Upper lobe of left lung (tissue), 6 donors: ENCODE measurements at regions not wholly inside any gene's neighbourhood (a gene's known extent, or its start where the extent isn't known, plus 50 kb on each side); places are given as distances from the start of the nearest gene placed in this dataset.

Experiments
- ATAC-seq, 2 donors: fragments of 200-7000 bp; cut with Tn5 transposase; one replicate each; pipeline ENCODE4 v1.9.1; 2022; ENCODE audit warnings: mild to moderate bottlenecking in 2 of 2, moderate library complexity in 2 of 2; ENCODE audit not compliant: low FRiP score in 2 of 2
- DNase-seq, 2 donors: peaks; one replicate each; pipeline ENCODE4 v3.0.0-alpha.2; 2019 to 2020
- H3K27ac ChIP-seq, 4 donors: fragments of 200-600 bp; sonication (generic); one replicate each; pipeline ENCODE4 v1.5.1; 2016 to 2019
- H3K27me3 ChIP-seq, 4 donors: fragments of 200-600 bp; sonication (generic); one replicate each; pipeline ENCODE4 v1.5.1; 2017 to 2019
- H3K36me3 ChIP-seq, 4 donors: fragments of 200-600 bp; sonication (generic); one replicate each; pipeline ENCODE4 v1.5.1; 2016 to 2019
- H3K4me1 ChIP-seq, 4 donors: fragments of 200-600 bp; sonication (generic); one replicate each; pipeline ENCODE4 v1.5.1; 2018 to 2019
- H3K4me3 ChIP-seq, 4 donors: fragments of 200-600 bp; sonication (generic); one replicate each; pipeline ENCODE4 v1.5.1; 2017 to 2019; ENCODE audit warnings: mild to moderate bottlenecking in 2 of 4, moderate library complexity in 1 of 4
- H3K9me3 ChIP-seq, 4 donors: fragments of 200-600 bp; sonication (generic); one replicate each; pipeline ENCODE4 v1.5.1; 2018 to 2019
- EP300 ChIP-seq, 4 donors: sonication (generic); formaldehyde crosslinking; IDR thresholded peaks; one replicate each; pipeline ENCODE4 v1.5.1; 2017; ENCODE audit warnings: antibody characterized with exemption in 4 of 4, control low read depth in 2 of 4
- POLR2A ChIP-seq, 4 donors: fragments of 450-650 bp; IDR thresholded peaks; one replicate each; pipeline ENCODE4 v1.5.1; 2016 to 2017; ENCODE audit warnings: antibody characterized with exemption in 4 of 4, mild to moderate bottlenecking in 2 of 4
- POLR2AphosphoS5 ChIP-seq, 2 donors: sonication (generic); formaldehyde crosslinking; IDR thresholded peaks; one replicate each; pipeline ENCODE4 v1.5.1; 2017; ENCODE audit warnings: antibody characterized with exemption in 2 of 2
- WGBS, 2 donors: methylation state at CpG; one replicate each; pipeline ENCODE4 v1.1.5; 2017 to 2018; 5-methylcytosine and 5-hydroxymethylcytosine counted together
- TF ChIP-seq, protein P1 (sequence below), 6 experiments: fragments of 450-650 bp in 4 of 6; fragments of 200-600 bp in 2 of 6; sonication (generic) in 2 of 6; IDR thresholded peaks; one replicate each; pipeline ENCODE4 v1.5.1; 2016 to 2019; ENCODE audit warnings: antibody characterized with exemption in 6 of 6
- donor health status: DM: no; HTN: no; CAD: no; lungs with moderate emphysema.
- donor health status: DM: no; HTN: yes; CAD: no; lungs with severe emphysema.

DNA sequence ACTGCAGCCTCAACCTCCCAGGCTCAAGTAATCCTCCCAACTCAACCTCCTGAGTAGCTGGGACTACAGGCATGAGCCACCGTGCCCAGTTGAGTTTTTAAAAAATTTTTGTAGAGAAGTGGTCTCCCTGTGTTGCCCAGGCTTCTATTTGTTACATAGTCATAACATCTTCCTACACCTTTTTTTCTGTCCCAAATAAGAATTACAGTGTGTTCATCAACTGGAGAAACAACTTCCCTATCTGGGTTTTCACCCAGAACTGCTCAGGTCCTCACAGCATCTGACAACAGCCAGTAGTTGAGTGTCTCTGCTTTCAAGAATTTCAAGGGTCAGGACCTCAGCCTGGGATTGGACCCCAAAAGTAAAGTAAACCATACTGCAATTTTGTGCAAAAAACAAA lies 235.2 kb upstream of the AMIGO2 start:
- WGBS, 2 donors, result 77 to 94% methylated on average over 1 of the region's 1 CpG
- no peak for ATAC-seq

DNA sequence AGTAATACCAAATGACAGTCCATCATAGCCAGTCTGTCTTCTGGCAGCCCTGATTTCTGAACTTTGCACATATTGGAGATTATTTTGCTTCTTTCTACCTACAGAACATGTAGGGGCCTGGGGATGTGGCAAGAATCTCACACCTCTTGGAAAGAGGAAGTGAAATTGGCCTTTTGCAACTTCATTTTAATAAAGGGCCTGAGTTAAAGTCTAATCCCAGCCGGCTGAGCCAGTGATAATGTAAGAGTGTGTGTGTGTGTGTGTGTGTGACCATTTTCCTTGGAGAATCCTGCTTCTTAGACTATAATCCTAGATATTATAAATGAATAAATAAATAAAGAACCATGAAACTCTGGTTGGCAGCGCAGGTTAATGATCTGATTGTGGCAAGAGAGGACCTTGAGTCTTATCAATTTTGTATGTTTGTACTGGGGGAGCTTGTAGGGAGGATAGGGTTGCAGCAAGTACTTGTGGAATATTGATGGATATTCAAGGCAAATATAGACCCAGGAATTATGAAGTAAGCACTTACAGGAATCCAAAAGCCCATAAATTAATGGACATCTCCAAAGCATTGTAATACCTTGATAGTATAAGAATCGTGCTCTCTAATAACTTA lies 233.2 kb upstream of the AMIGO2 start:
- DNase-seq (no peak), ATAC-seq (peak in 1 of 2 donors; percentile 39)
- H3K9me3 ChIP-seq, result no peaks in the 10 kb centered on the region
- no peaks in the 10 kb centered on the region for H3K27me3 ChIP-seq
- no peak overlapping the region for H3K27ac ChIP-seq
- no peaks in the 10 kb centered on the region for H3K36me3 ChIP-seq
- no peak for TF ChIP-seq EP300 (IDR thresholded peaks at IDR 0.05)
- no peak overlapping the region for H3K4me3 ChIP-seq
- WGBS, 2 donors, result 70 to 80% methylated on average over 3 of the region's 3 CpGs
- H3K4me1 ChIP-seq, result peaks cover 5 to 18% (median 7%) of the 10 kb centered on the region in 4 donors

More for the DNA sequence above, 235.2 kb upstream of the AMIGO2 start:
- Histone ChIP-seq H3K27me3 (no peaks in the 10 kb centered on the region), H3K36me3 (no peaks in the 10 kb centered on the region), H3K27ac (no peak overlapping the region), H3K4me3 (no peak overlapping the region), H3K4me1 (peaks cover 4 to 18% (median 7%) of the 10 kb centered on the region in 4 donors), H3K9me3 (no peaks in the 10 kb centered on the region)
- TF ChIP-seq EP300 (IDR thresholded peaks at IDR 0.05) (no peak), POLR2AphosphoS5 (IDR thresholded peaks at IDR 0.05) (no peak), POLR2A (IDR thresholded peaks at IDR 0.05) (no peak)
- no peak for DNase-seq

DNA sequence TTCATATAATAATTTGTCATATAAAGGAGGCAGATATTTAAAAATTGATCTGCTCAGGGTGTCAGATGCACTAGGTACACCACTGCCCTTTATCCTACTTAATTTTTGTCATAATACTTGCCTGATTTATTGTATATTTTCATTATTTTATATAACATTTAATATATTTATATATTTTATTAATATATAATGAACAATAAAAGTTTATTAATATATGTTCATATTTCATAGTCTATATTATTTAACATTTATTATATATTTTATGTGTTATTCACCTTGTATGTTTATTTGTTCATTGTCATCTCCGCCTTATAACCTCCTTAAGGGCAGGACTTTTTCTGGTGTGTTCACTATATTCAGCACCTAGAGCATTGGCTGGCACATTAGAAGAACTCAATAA lies 232.4 kb upstream of the AMIGO2 start:
- H3K27me3 ChIP-seq, result no peaks in the 10 kb centered on the region
- no peak for TF ChIP-seq POLR2A (IDR thresholded peaks at IDR 0.05)
- TF ChIP-seq POLR2AphosphoS5 (IDR thresholded peaks at IDR 0.05), result no peak
- TF ChIP-seq EP300 (IDR thresholded peaks at IDR 0.05), result no peak
- TF ChIP-seq, protein P1, sequence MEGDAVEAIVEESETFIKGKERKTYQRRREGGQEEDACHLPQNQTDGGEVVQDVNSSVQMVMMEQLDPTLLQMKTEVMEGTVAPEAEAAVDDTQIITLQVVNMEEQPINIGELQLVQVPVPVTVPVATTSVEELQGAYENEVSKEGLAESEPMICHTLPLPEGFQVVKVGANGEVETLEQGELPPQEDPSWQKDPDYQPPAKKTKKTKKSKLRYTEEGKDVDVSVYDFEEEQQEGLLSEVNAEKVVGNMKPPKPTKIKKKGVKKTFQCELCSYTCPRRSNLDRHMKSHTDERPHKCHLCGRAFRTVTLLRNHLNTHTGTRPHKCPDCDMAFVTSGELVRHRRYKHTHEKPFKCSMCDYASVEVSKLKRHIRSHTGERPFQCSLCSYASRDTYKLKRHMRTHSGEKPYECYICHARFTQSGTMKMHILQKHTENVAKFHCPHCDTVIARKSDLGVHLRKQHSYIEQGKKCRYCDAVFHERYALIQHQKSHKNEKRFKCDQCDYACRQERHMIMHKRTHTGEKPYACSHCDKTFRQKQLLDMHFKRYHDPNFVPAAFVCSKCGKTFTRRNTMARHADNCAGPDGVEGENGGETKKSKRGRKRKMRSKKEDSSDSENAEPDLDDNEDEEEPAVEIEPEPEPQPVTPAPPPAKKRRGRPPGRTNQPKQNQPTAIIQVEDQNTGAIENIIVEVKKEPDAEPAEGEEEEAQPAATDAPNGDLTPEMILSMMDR (IDR thresholded peaks at IDR 0.05), result no peak
- H3K9me3 ChIP-seq, result no peaks in the 10 kb centered on the region
- ATAC-seq (no peak), DNase-seq (no peak)
- no peak overlapping the region for H3K4me3 ChIP-seq
- 96 to 97% methylated on average over 1 of the region's 1 CpG for WGBS, 2 donors
- peaks cover 6 to 14% (median 8%) of the 10 kb centered on the region in 4 donors for H3K4me1 ChIP-seq
- no peaks in the 10 kb centered on the region for H3K36me3 ChIP-seq
- no peak overlapping the region for H3K27ac ChIP-seq

DNA sequence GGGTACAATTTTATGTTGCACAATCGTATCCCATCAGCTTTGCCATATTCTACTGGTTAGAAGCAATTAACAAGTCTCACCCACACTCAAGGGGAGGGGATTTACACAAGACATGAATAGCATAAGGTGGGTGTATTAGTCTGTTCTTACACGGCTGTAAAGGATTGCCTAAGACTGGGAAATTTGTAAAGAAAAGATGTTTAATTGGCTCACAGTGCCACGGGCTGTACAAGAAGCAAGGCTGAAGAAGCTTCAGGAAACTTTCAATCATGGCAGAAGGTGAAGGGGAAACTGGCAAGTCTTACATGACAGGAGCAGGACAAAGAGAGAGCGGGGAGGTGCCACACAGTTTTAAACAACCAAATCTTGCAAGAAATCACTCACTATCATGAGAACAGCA lies 231.8 kb upstream of the AMIGO2 start:
- no peak overlapping the region for H3K27ac ChIP-seq
- ATAC-seq (no peak), DNase-seq (no peak)
- no peaks in the 10 kb centered on the region for H3K36me3 ChIP-seq
- H3K27me3 ChIP-seq, result no peaks in the 10 kb centered on the region
- TF ChIP-seq EP300 (IDR thresholded peaks at IDR 0.05), result no peak
- TF ChIP-seq, protein P1 (IDR thresholded peaks at IDR 0.05), result no peak
- no peak for TF ChIP-seq POLR2AphosphoS5 (IDR thresholded peaks at IDR 0.05)
- no peak for TF ChIP-seq POLR2A (IDR thresholded peaks at IDR 0.05)
- no peaks in the 10 kb centered on the region for H3K9me3 ChIP-seq
- WGBS, 2 donors, result 74 to 78% methylated on average over 4 of the region's 4 CpGs
- H3K4me1 ChIP-seq, result peaks cover under 1 to 10% (median 4%) of the 10 kb centered on the region in 4 donors
- H3K4me3 ChIP-seq, result no peak overlapping the region

DNA sequence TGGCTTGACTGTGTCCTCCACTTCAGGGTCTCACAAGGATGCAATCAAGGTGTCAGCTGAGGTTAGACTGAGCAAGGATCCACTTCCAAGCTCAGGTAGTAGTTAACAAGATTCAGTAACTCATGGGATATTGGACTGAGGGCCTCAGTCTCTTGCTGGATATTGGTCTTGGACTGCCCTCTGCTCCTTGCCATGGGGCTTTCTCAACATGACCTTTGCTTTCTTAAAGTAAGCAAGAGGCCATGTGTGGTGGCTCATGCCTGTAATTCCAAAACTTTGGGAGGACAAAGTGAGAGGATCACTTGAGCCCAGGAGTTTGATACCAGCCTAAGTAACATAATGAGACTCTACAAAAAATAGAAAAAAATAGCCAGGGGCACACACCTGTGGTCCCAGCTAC lies 231.3 kb upstream of the AMIGO2 start:
- Histone ChIP-seq H3K9me3 (no peaks in the 10 kb centered on the region), H3K27me3 (no peaks in the 10 kb centered on the region), H3K4me3 (no peak overlapping the region), H3K36me3 (no peaks in the 10 kb centered on the region), H3K4me1 (peaks cover 0 to 6% (median 3%) of the 10 kb centered on the region in 4 donors), H3K27ac (no peak overlapping the region)
- ATAC-seq (no peak), DNase-seq (no peak)
- TF ChIP-seq, protein P1 (IDR thresholded peaks at IDR 0.05), result no peak
- TF ChIP-seq POLR2AphosphoS5 (IDR thresholded peaks at IDR 0.05) (no peak), EP300 (IDR thresholded peaks at IDR 0.05) (no peak), POLR2A (IDR thresholded peaks at IDR 0.05) (no peak)

DNA sequence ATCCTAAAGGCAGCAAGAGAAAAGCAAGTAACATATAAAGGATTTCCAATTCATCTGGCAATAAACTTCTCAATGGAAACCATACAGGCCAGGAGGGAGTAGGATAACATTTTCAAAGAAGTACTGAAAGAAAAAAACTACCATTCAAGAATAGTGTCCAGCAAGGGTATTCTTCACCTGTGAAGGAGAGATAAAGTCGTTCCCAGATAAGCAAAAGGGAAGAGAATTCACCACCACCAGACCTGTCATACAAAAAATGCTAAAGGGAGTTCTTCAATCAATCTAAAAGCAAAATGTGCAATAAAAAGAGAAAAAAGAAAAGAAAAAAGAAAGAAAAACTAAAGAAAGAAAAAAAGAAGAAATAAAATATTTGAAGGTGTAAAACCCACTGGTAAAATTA lies 228.9 kb upstream of the AMIGO2 start:
- no peak for ATAC-seq
- Histone ChIP-seq H3K36me3 (no peaks in the 10 kb centered on the region), H3K4me1 (peaks cover 0 to 5% (median 0%) of the 10 kb centered on the region in 4 donors), H3K27me3 (no peaks in the 10 kb centered on the region), H3K27ac (no peak overlapping the region), H3K9me3 (no peaks in the 10 kb centered on the region), H3K4me3 (no peak overlapping the region)
- WGBS, 2 donors, result 83 to 90% methylated on average over 1 of the region's 1 CpG
- no peak for DNase-seq
- TF ChIP-seq EP300 (IDR thresholded peaks at IDR 0.05) (no peak), POLR2A (IDR thresholded peaks at IDR 0.05) (no peak), POLR2AphosphoS5 (IDR thresholded peaks at IDR 0.05) (no peak)
- TF ChIP-seq, protein P1 (IDR thresholded peaks at IDR 0.05), result no peak
